Fibroblast of lung (primary cell): ENCODE measurements at regions not wholly inside any gene's neighbourhood (a gene's known extent, or its start where the extent isn't known, plus 50 kb on each side); places are given as distances from the start of the nearest gene placed in this dataset.

Source experiments
- DNase-seq, 2 donors: peaks; one replicate each; pipeline versions ENCODE4 v3.0.0 to v3.0.0-alpha.2; 2010; ENCODE audit warnings: low read depth in 2 of 2
- H2AFZ ChIP-seq: 2 replicates; pipeline ENCODE4 v1.5.1; 2012; ENCODE audit warnings: low read length, control low read depth, inconsistent platforms
- H3K27ac ChIP-seq: 2 replicates; pipeline ENCODE4 v1.5.1; 2011; ENCODE audit warnings: low read length, control low read depth; ENCODE audit not compliant: insufficient read depth
- H3K27me3 ChIP-seq: 2 replicates; pipeline ENCODE4 v1.5.1; 2011; ENCODE audit warnings: mild to moderate bottlenecking, low read length; ENCODE audit not compliant: control insufficient read depth, insufficient read depth
- H3K36me3 ChIP-seq: 2 replicates; pipeline ENCODE4 v1.5.1; 2011; ENCODE audit warnings: low read length; ENCODE audit not compliant: control insufficient read depth, insufficient read depth
- H3K4me1 ChIP-seq: 2 replicates; pipeline ENCODE4 v1.5.1; 2011; ENCODE audit warnings: low read length; ENCODE audit not compliant: control insufficient read depth, insufficient read depth; ENCODE audit errors: extremely low read depth
- H3K4me2 ChIP-seq: 2 replicates; pipeline ENCODE4 v1.5.1; 2011; ENCODE audit warnings: low read length, control low read depth; ENCODE audit not compliant: insufficient read depth; ENCODE audit errors: extremely low read depth
- H3K4me3 ChIP-seq, 4 experiments: fragments of 200-600 bp in 1 of 4; sonication (generic) in 1 of 4; replicated peaks in 1 of 4; 2 replicates each; pipeline ENCODE4 v1.5.1; 2011 to 2016; ENCODE audit warnings: low read length in 4 of 4, low read depth in 3 of 4, mild to moderate bottlenecking in 3 of 4, control low read depth in 2 of 4, inconsistent platforms in 1 of 4, mixed read lengths in 1 of 4; ENCODE audit not compliant: insufficient read depth in 1 of 4; ENCODE audit errors: control extremely low read depth in 1 of 4
- H3K79me2 ChIP-seq: 2 replicates; pipeline ENCODE4 v1.5.1; 2012; ENCODE audit warnings: mild to moderate bottlenecking, low read length, inconsistent platforms; ENCODE audit not compliant: control insufficient read depth, insufficient read depth
- H3K9ac ChIP-seq: 2 replicates; pipeline ENCODE4 v1.5.1; 2011; ENCODE audit warnings: mild to moderate bottlenecking, low read length, control low read depth; ENCODE audit not compliant: insufficient read depth
- H3K9me3 ChIP-seq: 2 replicates; pipeline ENCODE4 v1.5.1; 2012; ENCODE audit warnings: low read depth, low read length; ENCODE audit not compliant: control insufficient read depth, insufficient read depth
- H4K20me1 ChIP-seq: 2 replicates; pipeline ENCODE4 v1.5.1; 2011; ENCODE audit warnings: low read length; ENCODE audit not compliant: control insufficient read depth, insufficient read depth; ENCODE audit errors: extremely low read depth
- EZH2 ChIP-seq: IDR thresholded peaks from 2 replicates; pipeline ENCODE4 v1.5.1; 2012; ENCODE audit warnings: low read length, control low read depth, mild to moderate bottlenecking; ENCODE audit errors: missing control alignments
- TF ChIP-seq, protein P1 (sequence below), 2 donors: IDR thresholded peaks in 1 of 2; conservative IDR thresholded peaks in 1 of 2; 1 replicate in 1 of 2; 2 replicates in 1 of 2; pipeline ENCODE4 v1.5.1; 2011 to 2012; ENCODE audit warnings: low read length in 2 of 2, control low read depth in 1 of 2, inconsistent platforms in 1 of 2, low read depth in 1 of 2, mild to moderate bottlenecking in 1 of 2

DNA sequence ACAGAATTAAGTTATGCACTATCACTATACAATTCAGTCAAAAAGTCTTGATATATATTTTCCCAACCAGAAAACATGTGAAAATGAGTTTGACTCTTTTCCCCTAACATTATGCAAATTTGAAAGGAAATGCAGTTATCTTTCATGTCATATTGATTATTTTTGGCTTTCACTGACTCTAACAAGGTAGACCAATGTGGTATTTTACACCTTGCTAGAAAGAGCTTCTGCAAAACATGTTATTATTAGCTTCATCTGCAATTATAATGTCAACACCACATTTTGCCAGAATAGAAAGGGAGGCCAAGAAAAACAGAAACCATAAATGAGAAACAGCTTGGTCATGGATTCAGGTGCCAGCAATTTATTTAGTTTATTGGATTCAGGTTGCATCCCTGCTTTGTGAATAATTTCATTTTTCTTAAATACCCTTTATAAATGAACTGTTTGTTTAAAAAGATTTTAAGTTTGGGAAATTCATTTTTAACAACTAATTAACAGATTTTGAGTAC, 226.1 kb upstream of the GJE1 start:
- no peaks in the 10 kb centered on the region for H3K4me1 ChIP-seq
- H2AFZ ChIP-seq, result no peak overlapping the region
- DNase-seq, result no peak
- H3K9ac ChIP-seq, result no peak overlapping the region
- no peaks in the 10 kb centered on the region for H3K79me2 ChIP-seq
- no peaks in the 10 kb centered on the region for H4K20me1 ChIP-seq
- no peak for TF ChIP-seq EZH2
- TF ChIP-seq, protein P1, sequence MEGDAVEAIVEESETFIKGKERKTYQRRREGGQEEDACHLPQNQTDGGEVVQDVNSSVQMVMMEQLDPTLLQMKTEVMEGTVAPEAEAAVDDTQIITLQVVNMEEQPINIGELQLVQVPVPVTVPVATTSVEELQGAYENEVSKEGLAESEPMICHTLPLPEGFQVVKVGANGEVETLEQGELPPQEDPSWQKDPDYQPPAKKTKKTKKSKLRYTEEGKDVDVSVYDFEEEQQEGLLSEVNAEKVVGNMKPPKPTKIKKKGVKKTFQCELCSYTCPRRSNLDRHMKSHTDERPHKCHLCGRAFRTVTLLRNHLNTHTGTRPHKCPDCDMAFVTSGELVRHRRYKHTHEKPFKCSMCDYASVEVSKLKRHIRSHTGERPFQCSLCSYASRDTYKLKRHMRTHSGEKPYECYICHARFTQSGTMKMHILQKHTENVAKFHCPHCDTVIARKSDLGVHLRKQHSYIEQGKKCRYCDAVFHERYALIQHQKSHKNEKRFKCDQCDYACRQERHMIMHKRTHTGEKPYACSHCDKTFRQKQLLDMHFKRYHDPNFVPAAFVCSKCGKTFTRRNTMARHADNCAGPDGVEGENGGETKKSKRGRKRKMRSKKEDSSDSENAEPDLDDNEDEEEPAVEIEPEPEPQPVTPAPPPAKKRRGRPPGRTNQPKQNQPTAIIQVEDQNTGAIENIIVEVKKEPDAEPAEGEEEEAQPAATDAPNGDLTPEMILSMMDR (conservative IDR thresholded peaks at IDR 0.05 in 1 of 2, IDR thresholded peaks at IDR 0.05 in 1 of 2; ENCODE audit: low read depth in 1 of 2, low read length in 2 of 2), result no peak
- H3K4me3 ChIP-seq, result no peak overlapping the region
- H3K4me2 ChIP-seq, result no peak overlapping the region
- no peaks in the 10 kb centered on the region for H3K36me3 ChIP-seq
- H3K9me3 ChIP-seq, result no peaks in the 10 kb centered on the region
- no peaks in the 10 kb centered on the region for H3K27me3 ChIP-seq
- H3K27ac ChIP-seq, result no peak overlapping the region

GRCh38 chr6:141890661-141891060, 242.1 kb upstream of the GJE1 start:
- Histone ChIP-seq H3K4me3 (no peak overlapping the region), H4K20me1 (no peaks in the 10 kb centered on the region), H3K9me3 (no peaks in the 10 kb centered on the region), H3K9ac (no peak overlapping the region), H3K4me2 (no peak overlapping the region), H3K27me3 (no peaks in the 10 kb centered on the region), H2AFZ (no peak overlapping the region), H3K79me2 (no peaks in the 10 kb centered on the region), H3K4me1 (no peaks in the 10 kb centered on the region), H3K36me3 (no peaks in the 10 kb centered on the region), H3K27ac (no peak overlapping the region)
- no peak for TF ChIP-seq EZH2
- TF ChIP-seq, protein P1 (conservative IDR thresholded peaks at IDR 0.05 in 1 of 2, IDR thresholded peaks at IDR 0.05 in 1 of 2; ENCODE audit: low read depth in 1 of 2, low read length in 2 of 2), result no peak
- DNase-seq, result no peak

DNA sequence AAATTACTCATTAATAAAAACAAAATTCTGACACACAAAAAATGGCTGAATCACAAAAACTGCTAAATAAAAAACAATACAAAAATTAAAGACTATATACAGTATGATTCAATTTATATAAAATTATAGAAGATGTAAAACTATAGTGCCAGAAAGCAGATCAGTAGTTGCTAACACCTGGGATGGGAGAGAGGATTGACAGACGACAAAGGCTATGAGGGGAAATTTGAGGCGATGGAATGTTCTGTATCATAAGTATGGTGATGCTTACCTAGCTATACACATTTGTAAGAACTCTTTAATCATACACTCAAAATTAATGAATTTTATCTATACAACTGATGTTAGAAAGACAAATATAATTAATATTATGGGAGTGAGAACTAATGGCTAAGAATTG, 247.9 kb upstream of the GJE1 start:
- no peak for DNase-seq
- H3K36me3 ChIP-seq, result no peaks in the 10 kb centered on the region
- TF ChIP-seq, protein P1 (conservative IDR thresholded peaks at IDR 0.05 in 1 of 2, IDR thresholded peaks at IDR 0.05 in 1 of 2; ENCODE audit: low read depth in 1 of 2, low read length in 2 of 2), result no peak
- no peak for TF ChIP-seq EZH2
- H3K9me3 ChIP-seq, result no peaks in the 10 kb centered on the region
- no peaks in the 10 kb centered on the region for H4K20me1 ChIP-seq
- no peaks in the 10 kb centered on the region for H3K4me1 ChIP-seq
- no peak overlapping the region for H3K4me2 ChIP-seq
- H3K27ac ChIP-seq, result no peak overlapping the region
- H3K79me2 ChIP-seq, result no peaks in the 10 kb centered on the region
- H2AFZ ChIP-seq, result no peak overlapping the region
- no peak overlapping the region for H3K4me3 ChIP-seq
- no peak overlapping the region for H3K9ac ChIP-seq
- H3K27me3 ChIP-seq, result no peaks in the 10 kb centered on the region
